NCI-H2196 treated with DMSO at 0.1 percent for 48 hours (cell line): ENCODE measurements at regions not wholly inside any gene's neighbourhood (a gene's known extent, or its start where the extent isn't known, plus 50 kb on each side); places are given as distances from the start of the nearest gene placed in this dataset.
"Not testable (repeated sequence)": the region's sequence is repeated elsewhere in the genome, so short reads cannot be mapped to it uniquely, and the experiment has no call there.

Experiments
- DNase-seq: peaks from one replicate; lab custom pipeline; 2025; ENCODE audit not compliant: unreplicated experiment; lab: John Stamatoyannopoulos, UW

DNA sequence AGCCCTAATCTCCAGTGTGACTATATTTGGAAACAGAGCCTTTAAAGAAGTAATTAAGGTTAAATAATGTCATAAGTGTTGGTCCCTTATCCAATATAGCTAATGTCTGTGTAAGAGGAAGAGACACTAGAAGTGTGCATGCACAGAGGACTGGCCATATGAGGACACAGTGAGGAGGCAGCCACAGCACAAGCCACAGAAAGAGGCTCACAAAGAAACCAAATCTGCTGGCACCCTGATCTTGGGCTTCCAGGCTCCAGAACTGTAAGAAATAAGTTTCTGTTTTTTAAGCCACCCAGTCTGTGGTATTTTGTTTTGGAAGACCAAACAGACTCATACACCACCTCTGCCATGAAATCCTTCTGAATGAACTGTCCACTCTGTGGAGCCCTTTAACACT, 186.4 kb upstream of the SLC39A10 start:
- no peak for DNase-seq

DNA sequence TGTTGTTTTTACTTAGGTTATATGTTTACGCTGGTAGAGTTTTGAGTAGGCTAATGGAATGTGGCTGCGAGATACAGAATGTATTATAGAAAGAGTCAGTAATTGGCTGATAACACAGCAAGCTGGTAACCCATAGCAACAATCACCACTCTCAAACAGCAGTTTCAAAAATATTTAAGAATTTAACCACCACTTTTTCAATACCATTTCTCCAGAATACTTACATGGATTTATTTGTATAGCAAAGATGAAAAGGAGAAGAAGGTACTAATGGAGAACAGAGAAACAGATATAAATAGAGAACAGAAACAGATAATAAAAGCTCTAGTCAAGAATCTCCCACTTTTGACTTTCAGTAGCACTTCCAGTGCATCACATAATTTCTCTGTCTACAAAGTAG, 188.3 kb upstream of the SLC39A10 start:
- no peak for DNase-seq

DNA sequence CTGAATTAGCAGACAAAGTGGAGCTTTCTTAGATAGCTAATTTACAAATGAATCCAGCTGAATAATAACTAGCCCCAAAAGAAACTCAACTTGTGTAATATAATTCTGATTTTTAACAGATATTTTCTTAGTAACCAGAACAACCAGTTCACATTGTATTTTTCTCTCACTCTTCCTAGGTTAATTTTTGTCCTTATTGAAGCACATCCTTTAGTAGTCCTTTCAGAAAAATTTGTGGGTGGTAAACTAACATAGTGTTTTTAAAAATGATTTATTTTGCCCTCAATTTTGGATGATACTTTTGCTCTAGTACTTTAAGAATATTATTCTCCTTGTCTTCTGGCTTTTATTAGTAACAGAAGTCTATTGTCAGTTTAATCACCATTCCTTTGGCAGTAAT, 190.6 kb upstream of the SLC39A10 start:
- DNase-seq: no peak

DNA sequence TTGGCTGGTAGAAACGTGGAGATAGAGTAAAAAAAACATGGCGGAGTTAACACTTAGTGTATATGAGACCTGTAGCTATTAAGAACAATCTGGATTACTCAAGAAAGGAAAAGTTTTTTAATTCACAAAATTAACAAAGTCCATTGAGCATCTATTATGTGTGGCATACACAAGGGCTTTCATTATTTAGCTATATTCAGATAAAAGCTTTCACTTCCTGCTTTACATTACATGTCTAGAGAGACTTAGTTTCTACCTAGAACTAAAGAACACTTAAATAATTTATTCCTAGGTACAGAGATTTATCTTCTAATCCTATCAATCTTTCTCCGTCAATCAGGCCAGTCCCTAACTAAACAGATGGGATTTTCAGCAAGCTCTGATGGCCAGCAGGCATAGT, 196.0 kb upstream of the SLC39A10 start:
- DNase-seq: no peak

DNA sequence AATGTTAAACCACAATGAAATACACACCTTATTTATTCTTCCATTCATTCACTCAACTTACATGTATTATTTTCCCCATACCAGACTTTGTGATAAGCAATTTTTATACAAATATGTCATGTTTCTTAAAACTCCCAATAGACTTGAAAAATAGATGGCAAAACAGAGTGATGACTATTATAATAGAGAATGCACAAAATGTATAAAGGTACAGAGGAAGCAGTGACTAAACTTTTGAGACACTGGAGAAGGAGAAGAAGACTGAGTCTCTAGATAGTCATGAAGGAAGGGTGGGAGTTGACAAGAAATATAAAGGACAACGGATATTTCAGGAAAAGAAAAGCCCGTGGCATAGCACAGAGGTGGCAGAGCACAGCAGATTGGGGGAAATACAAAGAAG, 198.1 kb upstream of the SLC39A10 start:
- DNase-seq: no peak

DNA sequence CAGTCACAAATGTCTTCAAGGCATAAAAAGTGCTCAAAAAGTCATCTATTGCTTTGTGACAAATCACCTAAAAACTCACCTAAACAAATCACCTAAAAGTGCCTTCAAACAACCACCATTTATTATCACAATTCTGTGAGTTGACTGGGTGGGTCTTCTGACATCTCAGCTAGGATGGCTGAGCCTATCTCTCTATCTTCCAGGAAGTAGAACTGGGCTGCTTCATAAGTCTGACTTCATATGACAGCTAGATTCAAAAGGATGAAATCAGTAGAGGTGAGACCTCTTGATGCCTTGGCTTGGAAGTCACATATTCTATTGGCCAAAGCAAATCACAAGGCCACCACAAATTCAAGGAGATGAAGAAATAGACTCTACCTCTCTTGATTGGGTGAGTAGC, 199.2 kb upstream of the SLC39A10 start:
- no peak for DNase-seq

DNA sequence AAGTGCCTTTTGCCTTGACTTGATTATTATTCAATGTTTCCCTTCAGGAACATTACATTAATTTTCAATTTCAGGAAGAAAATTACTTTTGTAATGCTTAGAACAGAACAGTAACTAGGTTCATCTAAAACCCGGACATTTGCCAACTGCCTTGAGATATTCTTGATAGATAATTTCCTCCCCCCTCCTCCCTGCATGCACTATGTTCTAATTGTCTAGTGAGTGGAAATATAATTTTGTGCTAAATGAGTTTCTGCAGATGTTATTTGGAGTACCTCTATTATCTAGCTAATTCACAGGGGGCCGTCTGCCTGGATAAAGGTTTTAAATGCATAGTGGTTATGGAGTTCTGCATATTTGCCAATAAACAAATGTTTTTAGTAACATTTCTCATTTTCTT, 200.3 kb upstream of the SLC39A10 start:
- no peak for DNase-seq

DNA sequence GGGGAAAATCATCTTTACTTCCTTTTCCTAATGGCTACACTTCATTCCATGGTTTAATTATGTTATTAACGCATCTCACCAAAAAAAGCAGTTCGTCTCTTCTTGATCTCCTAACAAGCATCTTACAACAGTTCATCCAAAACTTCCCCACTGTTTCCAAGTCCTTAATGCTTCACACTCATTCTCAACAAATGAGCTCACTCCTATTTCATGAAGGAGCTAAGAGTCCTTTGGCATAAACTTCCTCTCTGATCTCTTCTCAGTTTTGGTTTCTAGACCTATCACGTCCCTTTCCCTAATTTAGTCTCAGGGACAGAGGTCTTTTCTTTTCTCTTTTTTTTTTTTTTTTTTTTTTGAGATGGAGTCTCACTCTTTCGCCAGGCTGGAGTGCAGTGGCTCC, 205.9 kb upstream of the SLC39A10 start:
- DNase-seq: no peak

DNA sequence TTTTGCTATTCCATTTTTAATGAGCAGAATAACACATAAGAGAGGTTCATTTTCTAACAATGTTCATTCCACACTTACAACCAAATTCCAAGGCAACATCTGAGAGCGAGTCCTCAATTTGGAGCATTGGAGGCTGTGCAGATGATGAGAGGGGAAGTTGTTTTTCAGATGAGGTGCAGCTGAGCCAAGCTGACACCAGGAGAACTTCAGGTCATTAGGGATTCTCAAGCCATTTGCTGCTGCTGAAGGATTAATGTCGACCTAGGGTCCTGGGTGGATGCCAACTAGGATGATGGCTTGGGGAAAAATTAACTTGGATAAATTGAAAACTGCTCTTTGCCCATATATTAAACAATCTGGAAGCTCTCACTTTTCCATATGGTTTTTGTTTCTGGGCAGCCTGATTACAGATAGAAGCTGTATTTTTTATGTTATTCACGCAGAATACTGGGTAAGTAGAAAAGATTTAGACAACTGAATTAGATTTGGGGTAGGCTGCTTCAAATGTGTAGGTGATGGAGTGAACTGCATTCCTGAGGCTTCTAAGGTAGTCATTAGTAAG, 206.4 kb upstream of the SLC39A10 start:
- DNase-seq: no peak

DNA sequence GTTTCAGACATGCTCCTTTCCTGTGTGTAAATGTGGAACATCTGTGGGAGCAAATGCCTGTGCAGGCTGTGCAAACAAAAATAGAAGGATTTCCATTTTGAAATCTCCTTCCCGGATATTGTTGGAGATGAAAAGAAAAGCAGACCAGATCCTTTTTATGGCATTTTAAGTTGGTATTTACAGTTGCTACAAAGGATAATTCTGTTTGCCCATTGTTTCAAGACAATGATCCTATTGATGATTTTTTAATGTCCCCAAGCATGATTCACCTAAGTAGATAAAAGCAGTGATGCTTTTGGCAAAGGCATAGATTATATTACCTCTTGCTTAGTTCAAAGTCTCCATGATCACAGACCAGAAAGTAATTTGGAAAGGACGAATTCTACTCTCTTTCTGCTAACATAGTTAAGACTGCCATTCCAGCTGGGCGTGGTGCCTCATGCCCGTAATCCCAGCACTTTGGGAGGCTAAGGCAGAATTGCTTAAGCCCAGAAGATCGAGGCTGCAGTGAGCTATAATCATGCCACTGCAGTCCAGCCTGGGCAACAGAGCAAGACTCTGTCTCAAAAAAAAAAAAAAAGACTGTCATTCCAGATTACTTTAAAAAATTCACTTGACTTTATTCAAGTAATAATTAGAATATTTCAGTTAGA, 209.6 kb upstream of the SLC39A10 start:
- no peak for DNase-seq

DNA sequence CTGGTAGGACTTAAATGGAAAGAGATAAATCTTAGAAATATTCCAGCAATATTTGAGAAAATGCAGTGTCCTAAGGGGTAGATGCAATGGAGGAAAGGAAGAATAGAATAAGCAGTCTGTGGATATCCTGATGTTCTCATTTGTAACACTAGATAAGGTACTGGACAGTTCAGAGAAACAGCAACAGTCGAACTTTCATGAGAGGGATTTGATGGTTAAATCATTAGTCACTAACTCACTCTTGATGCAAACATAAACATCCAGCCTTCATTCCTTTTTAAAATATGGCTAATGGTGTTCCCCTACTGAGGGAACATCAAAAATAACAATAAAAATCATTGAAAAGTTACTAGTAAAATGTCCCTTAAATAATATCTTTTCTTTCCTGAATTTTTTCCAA, 211.4 kb upstream of the SLC39A10 start:
- DNase-seq: no peak

DNA sequence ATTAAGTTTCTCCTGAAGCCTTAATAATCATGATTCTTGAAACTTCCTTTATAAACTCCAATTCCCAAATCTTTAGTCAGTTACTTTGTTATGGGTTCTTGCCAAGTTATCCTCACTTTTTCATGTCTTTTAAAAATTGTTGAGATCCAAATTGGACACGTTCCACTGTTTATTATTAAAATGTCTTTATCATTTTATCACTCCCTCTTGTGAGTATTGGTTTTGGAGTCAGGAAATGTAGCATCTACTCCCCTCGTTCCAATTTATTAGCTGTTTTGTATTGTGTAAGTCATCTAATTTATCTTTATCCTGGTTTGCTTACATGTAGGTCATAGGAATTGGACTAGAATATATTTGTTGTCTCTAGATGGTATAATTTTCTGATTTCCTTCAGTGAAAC, 213.1 kb upstream of the SLC39A10 start:
- no peak for DNase-seq

DNA sequence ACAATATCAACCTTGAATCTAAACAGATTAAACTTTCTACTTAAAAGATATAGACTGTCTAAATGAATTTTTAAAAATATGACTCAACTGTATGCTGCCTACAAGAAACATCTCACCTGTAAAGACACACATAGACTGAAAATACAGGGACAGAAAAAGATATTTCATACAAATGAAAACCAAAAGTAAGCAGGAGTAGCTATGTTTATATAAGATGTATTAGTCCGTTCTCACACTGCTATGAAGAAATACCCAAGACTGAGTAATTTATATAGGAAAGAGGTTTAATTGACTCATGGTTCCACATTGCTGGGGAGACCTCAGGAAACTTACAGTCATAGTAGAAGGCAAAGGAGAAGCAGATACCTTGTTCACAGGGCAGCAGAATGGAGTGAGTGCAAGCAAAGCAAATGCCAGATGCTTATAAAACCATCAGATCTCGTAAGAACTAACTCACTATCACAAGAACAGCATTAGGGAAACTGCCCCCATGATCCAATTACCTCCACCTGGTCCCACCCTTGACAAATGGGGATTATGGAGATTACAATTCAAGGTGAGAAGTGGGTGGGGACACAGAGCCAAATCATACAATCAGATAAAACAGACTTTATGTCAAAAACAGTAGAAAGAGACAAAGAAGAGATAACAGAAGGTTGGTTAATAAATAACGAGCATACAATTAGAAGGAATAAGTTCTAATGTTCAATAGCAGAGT, 214.4 kb upstream of the SLC39A10 start:
- DNase-seq: no peak

DNA sequence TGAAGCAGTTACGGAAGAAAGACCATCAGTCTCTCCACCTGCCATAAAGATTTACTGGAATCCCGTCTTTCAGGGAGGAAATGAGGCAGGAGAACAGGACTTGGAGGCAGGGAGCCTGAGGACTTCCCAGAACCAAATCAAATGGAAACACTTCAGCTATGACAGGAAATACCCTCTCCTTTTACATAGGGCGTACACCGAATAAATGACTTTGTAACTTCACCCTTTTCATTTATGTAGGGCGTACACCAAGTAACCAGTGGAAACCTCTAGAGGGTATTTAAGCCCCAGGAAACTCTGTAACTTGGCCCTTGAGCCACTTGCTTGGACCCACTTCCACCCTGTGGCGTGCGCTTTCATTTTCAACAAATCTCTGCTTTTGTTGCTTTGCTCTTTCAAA, 218.3 kb upstream of the SLC39A10 start:
- no peak for DNase-seq

DNA sequence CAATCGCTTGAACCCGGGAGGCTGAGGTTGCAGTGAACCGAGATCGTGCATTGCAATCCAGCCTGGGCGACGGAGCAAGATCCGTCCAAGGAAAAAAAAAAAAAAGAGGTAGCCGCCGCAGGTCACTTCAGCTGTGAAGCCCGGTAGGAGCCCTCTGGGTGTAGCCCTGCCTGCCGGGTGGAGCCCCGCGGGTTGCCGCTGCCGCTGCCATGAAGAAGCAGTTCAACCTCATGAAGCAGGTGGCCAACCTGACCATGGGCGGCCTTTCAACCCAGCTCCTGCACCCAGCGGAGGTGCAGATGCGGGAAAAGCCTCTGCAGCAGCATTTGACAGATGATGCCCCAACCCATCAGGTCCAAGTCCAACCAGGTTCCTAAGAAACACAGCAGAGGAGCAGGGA, 219.5 kb upstream of the SLC39A10 start:
- DNase-seq: no peak

DNA sequence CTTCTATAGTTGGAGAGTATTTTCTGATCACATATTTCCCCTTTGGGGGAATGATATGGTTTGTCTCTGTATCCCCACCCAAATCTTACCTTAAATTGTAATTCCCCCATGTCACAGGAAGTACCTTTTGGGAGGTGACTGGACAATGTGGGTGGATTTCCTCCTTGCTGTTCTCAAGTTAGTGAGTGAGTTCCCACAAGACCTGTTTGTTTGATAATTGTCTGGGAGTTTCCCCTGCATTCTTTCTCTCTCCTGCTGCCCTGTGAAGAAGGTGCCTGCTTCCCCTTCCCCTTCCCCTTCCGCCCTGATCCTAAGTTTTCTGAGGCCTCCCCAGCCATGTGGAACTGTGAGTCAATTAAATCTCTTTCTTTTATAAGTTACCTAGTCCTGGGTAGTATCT, 222.7 kb upstream of the SLC39A10 start:
- DNase-seq: no peak

DNA sequence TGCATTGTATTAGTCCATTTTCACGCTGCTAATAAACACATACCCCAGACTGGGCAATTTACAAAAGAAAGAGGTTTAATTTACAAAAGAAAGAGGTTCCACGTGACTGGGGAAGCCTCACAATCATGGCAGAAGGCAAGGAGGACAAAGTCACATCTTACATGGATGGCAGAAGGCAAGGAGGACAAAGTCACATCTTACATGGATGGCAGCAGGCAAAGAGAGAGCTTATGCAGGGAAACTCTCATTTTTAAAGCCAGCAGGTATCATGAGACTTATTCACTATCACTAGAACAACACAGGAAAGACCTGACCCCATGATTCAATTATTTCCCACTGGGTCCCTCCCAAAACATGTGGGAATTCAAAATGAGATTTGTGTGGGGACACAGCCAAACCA, 223.3 kb upstream of the SLC39A10 start:
- DNase-seq: not testable (repeated sequence)

DNA sequence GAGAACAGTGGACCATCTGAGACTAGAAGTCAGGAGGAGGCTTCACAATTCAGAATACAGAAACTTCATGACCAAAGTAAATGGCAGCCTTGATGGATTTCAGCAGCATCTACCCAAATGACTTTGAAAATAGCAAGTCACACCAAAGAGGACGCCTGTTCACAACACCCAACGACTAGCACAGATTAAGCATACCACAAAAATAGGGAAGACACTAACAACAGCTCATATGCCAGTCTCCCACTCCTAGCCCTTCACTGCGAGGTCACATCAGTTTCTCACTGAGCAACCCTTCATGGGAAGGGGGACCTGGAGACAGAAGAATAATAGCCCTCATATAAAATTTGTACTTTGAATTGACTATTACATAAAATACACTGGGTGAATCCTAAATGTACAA, 228.4 kb upstream of the SLC39A10 start:
- DNase-seq: no peak

DNA sequence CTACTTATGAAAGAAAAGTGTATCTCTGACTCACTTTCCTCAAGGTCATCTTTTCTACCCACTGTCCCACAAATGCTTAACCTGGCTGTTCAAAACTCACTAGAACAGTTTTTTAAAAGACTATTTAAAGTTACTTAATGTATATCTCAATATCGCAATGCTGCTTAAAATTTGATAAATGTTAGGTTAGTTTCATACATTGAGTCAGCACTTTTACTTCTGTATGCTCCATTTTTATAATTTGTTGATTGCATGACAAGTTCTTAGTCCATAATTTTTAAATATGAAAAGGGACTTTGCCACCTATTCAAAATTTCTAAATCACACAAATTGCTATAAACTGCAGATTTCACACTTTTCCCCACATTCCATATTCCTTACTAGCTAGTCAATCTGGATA, 231.7 kb upstream of the SLC39A10 start:
- DNase-seq: no peak

DNA sequence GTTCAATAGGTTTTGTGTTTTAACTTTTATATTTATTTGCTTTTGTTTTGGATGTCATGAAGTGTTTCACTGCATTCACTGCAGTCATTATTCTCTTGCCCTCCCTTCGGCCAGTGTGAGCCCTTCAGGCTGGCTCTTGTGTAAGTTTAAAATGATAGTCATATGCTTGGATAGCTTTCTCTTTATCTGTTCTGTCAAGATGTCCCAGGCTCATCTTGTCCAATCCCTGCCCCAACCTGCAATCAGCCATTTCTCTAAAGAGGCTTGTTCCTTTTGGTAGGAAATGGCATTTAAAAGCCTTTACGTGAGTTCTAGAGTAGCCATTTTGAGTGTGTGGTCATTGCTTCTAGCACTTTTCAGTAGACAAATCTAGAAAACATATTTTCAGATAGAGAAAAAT, 238.0 kb upstream of the SLC39A10 start:
- DNase-seq: no peak

DNA sequence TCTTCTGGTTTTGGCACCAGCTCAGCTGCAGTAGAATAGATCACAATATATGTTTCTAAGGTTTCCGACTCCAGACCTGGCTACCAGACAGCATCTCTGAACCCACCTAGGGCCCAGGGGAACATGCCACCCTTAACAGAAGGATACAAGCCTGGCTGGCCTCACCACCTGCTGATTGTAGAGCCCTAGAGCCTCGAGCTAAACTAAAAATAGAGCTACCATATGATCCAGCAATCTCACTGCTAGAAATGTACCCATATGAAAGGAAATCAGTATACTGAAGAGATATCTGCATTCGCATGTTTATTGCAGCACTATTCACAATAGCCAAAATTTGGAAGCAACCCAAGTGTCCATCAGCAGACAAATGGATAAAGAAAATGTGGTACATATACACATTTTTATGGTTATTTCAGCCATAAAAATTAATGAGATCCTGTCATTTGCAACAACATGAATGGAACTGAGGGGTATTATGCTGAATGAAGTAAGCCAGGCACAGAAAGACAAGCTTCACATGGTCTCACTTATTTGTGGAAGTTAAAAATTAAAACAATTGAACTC, 242.4 kb upstream of the SLC39A10 start:
- DNase-seq: no peak

DNA sequence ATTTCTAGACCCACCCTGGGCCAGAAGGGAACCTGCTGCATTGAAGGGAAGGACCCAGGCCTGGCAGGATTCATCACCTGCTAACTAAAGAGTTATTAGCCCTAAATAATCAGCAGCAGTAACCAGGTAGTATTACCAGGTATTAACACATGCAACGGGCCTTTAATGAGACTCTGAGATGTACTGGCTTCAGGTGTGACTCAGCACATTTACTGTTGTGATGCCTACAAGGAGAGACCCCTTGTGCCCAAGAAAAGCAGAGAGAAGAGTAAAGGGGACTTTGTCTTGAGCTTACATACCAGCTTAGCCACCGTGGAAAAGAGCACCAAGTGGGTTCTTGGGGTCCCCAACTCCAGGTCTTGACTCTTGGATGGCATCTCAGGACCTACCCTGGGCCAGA, 243.1 kb upstream of the SLC39A10 start:
- DNase-seq: no peak
